Thymus (tissue), 11 donors: ENCODE measurements at regions not wholly inside any gene's neighbourhood (a gene's known extent, or its start where the extent isn't known, plus 50 kb on each side); places are given as distances from the start of the nearest gene placed in this dataset.

ENCODE experiments used
- DNase-seq, 9 donors: peaks; one replicate each; pipeline ENCODE4 v3.0.0-alpha.2; 2013; ENCODE audit warnings: low spot score in 9 of 9, low read depth in 6 of 9, missing footprints in 1 of 9
- H3K27ac ChIP-seq, 2 donors: one replicate each; pipeline ENCODE4 v1.5.1; 2013; ENCODE audit warnings: control low read depth in 1 of 2, low read depth in 1 of 2, low read length in 1 of 2, mild to moderate bottlenecking in 1 of 2, moderate library complexity in 1 of 2
- H3K27me3 ChIP-seq, 2 donors: one replicate each; pipeline ENCODE4 v1.5.1; 2013; ENCODE audit warnings: low read length in 1 of 2; ENCODE audit not compliant: control insufficient read depth in 2 of 2, insufficient read depth in 1 of 2
- H3K36me3 ChIP-seq, 2 donors: one replicate each; pipeline ENCODE4 v1.5.1; 2013; ENCODE audit warnings: low read length in 1 of 2, mild to moderate bottlenecking in 1 of 2, moderate library complexity in 1 of 2; ENCODE audit not compliant: control insufficient read depth in 2 of 2, insufficient read depth in 2 of 2
- H3K4me1 ChIP-seq, 2 donors: one replicate each; pipeline ENCODE4 v1.5.1; 2013; ENCODE audit warnings: low read length in 2 of 2; ENCODE audit not compliant: control insufficient read depth in 2 of 2, insufficient read depth in 2 of 2
- H3K4me3 ChIP-seq, 2 donors: one replicate each; pipeline ENCODE4 v1.5.1; 2013; ENCODE audit warnings: low read length in 2 of 2, control low read depth in 1 of 2, mild to moderate bottlenecking in 1 of 2
- H3K9me3 ChIP-seq, 2 donors: one replicate each; pipeline ENCODE4 v1.5.1; 2013; ENCODE audit warnings: low read length in 1 of 2, mild to moderate bottlenecking in 1 of 2; ENCODE audit not compliant: control insufficient read depth in 2 of 2, insufficient read depth in 1 of 2
- WGBS: extraction: QIAGEN DNeasy Blood & Tissue Kit; methylation state at CpG from one replicate; pipeline ENCODE4 v1.1.7; 2013; 5-methylcytosine and 5-hydroxymethylcytosine counted together
- donor health status: healthy.

- Histone ChIP-seq H3K27me3 (no peaks in the 10 kb centered on the region), H3K9me3 (no peaks in the 10 kb centered on the region), H3K4me1 (no peaks in the 10 kb centered on the region), H3K27ac (no peak overlapping the region), H3K4me3 (no peak overlapping the region), H3K36me3 (no peaks in the 10 kb centered on the region)
- no peak for DNase-seq
- 91% methylated on average over 5 of the region's 5 CpGs for WGBS
These were observed 307.3 kb downstream of the TDRD15 start for GRCh38 chr2:21431078-21431477.

GRCh38 chr2:21438949-21439348 lies 315.2 kb downstream of the TDRD15 start:
- Histone ChIP-seq H3K36me3 (no peaks in the 10 kb centered on the region), H3K4me3 (no peak overlapping the region), H3K27me3 (no peaks in the 10 kb centered on the region), H3K9me3 (no peaks in the 10 kb centered on the region), H3K27ac (no peak overlapping the region), H3K4me1 (no peaks in the 10 kb centered on the region)
- WGBS = 94% methylated on average over 3 of the region's 3 CpGs
- no peak for DNase-seq

GRCh38 chr2:21441442-21441841 lies 317.7 kb downstream of the TDRD15 start:
- no peaks in the 10 kb centered on the region for H3K9me3 ChIP-seq
- H3K4me3 ChIP-seq = no peak overlapping the region
- no peaks in the 10 kb centered on the region for H3K27me3 ChIP-seq
- DNase-seq = no peak
- 92% methylated on average over 7 of the region's 7 CpGs for WGBS
- H3K27ac ChIP-seq = no peak overlapping the region
- no peaks in the 10 kb centered on the region for H3K4me1 ChIP-seq
- H3K36me3 ChIP-seq = no peaks in the 10 kb centered on the region

- Histone ChIP-seq H3K4me1 (no peaks in the 10 kb centered on the region), H3K4me3 (no peak overlapping the region), H3K27ac (no peak overlapping the region), H3K27me3 (no peaks in the 10 kb centered on the region), H3K36me3 (no peaks in the 10 kb centered on the region), H3K9me3 (no peaks in the 10 kb centered on the region)
- DNase-seq = no peak
- 72% methylated on average over 5 of the region's 5 CpGs for WGBS
These were observed 319.8 kb downstream of the TDRD15 start for GRCh38 chr2:21443494-21444105.

GRCh38 chr2:21449881-21450280 lies 326.1 kb downstream of the TDRD15 start:
- no peak overlapping the region for H3K4me3 ChIP-seq
- H3K36me3 ChIP-seq = no peaks in the 10 kb centered on the region
- no peak for DNase-seq

GRCh38 chr2:21451403-21451802 lies 327.6 kb downstream of the TDRD15 start:
- Histone ChIP-seq H3K4me3 (no peak overlapping the region), H3K27me3 (no peaks in the 10 kb centered on the region), H3K4me1 (no peaks in the 10 kb centered on the region), H3K27ac (no peak overlapping the region), H3K9me3 (no peaks in the 10 kb centered on the region), H3K36me3 (no peaks in the 10 kb centered on the region)
- DNase-seq = no peak
- 64% methylated on average over 2 of the region's 2 CpGs for WGBS

More at GRCh38 chr2:21449881-21450280, 326.1 kb downstream of the TDRD15 start:
- no peak overlapping the region for H3K27ac ChIP-seq
- H3K27me3 ChIP-seq = no peaks in the 10 kb centered on the region
- H3K4me1 ChIP-seq = no peaks in the 10 kb centered on the region
- 88% methylated on average over 4 of the region's 4 CpGs for WGBS
- H3K9me3 ChIP-seq = no peaks in the 10 kb centered on the region

GRCh38 chr2:21452263-21452662 lies 328.5 kb downstream of the TDRD15 start:
- Histone ChIP-seq H3K4me1 (no peaks in the 10 kb centered on the region), H3K36me3 (no peaks in the 10 kb centered on the region), H3K27me3 (no peaks in the 10 kb centered on the region), H3K4me3 (no peak overlapping the region), H3K27ac (no peak overlapping the region), H3K9me3 (no peaks in the 10 kb centered on the region)
- DNase-seq = no peak
- 31% methylated on average over 5 of the region's 5 CpGs for whole genome bisulfite sequencing

GRCh38 chr2:21452678-21453077 lies 328.9 kb downstream of the TDRD15 start:
- no peak overlapping the region for H3K27ac ChIP-seq
- 38% methylated on average over 5 of the region's 5 CpGs for WGBS
- no peak for DNase-seq
- H3K4me1 ChIP-seq = no peaks in the 10 kb centered on the region
- no peak overlapping the region for H3K4me3 ChIP-seq
- H3K36me3 ChIP-seq = no peaks in the 10 kb centered on the region
- H3K27me3 ChIP-seq = no peaks in the 10 kb centered on the region
- H3K9me3 ChIP-seq = no peaks in the 10 kb centered on the region

GRCh38 chr2:21453723-21454450 lies 330.1 kb downstream of the TDRD15 start:
- Histone ChIP-seq H3K36me3 (no peaks in the 10 kb centered on the region), H3K4me3 (no peak overlapping the region), H3K27me3 (no peaks in the 10 kb centered on the region), H3K27ac (no peak overlapping the region), H3K4me1 (no peaks in the 10 kb centered on the region), H3K9me3 (no peaks in the 10 kb centered on the region)
- no peak for DNase-seq
- WGBS = 93% methylated on average over 8 of the region's 8 CpGs
